SK-N-SH (cell line): ENCODE measurements at regions not wholly inside any gene's neighbourhood (a gene's known extent, or its start where the extent isn't known, plus 50 kb on each side); places are given as distances from the start of the nearest gene placed in this dataset.

Experiments used
- CTCF ChIA-PET: fragments of 300-600, 350-600 bp; formaldehyde crosslinking; extraction: SDS; loops from one replicate; lab custom pipeline; 2021; lab: Yijun Ruan, JAX
- POLR2A ChIA-PET: fragments of 350-600 bp; sonication (Branson Sonifier 250); formaldehyde crosslinking; extraction: SDS; loops from one replicate; lab custom pipeline; 2020; ENCODE audit warnings: antibody characterized with exemption, inconsistent platforms; lab: Yijun Ruan, JAX
- DNase-seq: peaks from one replicate; pipeline ENCODE4 v3.0.0; 2012
- H2AFZ ChIP-seq: fragments of 200-600 bp; sonication (generic); 2 replicates; pipeline ENCODE4 v1.8.1; 2016; ENCODE audit warnings: antibody characterized with exemption, mild to moderate bottlenecking, low read depth
- H3F3A ChIP-seq: fragments of 200-600 bp; sonication (generic); replicated peaks from 2 replicates; pipeline ENCODE3; 2016; ENCODE audit warnings: antibody characterized with exemption, mild to moderate bottlenecking; ENCODE audit not compliant: insufficient read depth
- H3K27ac ChIP-seq, 2 experiments: fragments of 200-500 bp in 1 of 2; fragments of 200-600 bp in 1 of 2; sonication (Bioruptor generic) in 1 of 2; sonication (generic), shearing (Covaris generic) in 1 of 2; 2 replicates each; pipeline versions ENCODE4 v1.5.1 to v1.6.1; 2014 to 2016; ENCODE audit warnings: low read depth in 2 of 2, inconsistent platforms in 1 of 2, low read length in 1 of 2, mild to moderate bottlenecking in 1 of 2, mixed read lengths in 1 of 2
- H3K27me3 ChIP-seq: fragments of 200-600 bp; sonication (generic), shearing (Covaris generic); 2 replicates; pipeline ENCODE4 v1.6.1; 2016; ENCODE audit warnings: mixed run types; ENCODE audit not compliant: insufficient read depth
- H3K36me3 ChIP-seq, 2 experiments: fragments of 200-500 bp in 1 of 2; fragments of 200-600 bp in 1 of 2; sonication (Bioruptor generic) in 1 of 2; sonication (generic) in 1 of 2; replicated peaks in 1 of 2; 2 replicates each; pipeline versions ENCODE3 to v1.5.1; 2014 to 2016; ENCODE audit warnings: low read length in 1 of 2, mild to moderate bottlenecking in 1 of 2; ENCODE audit not compliant: insufficient read depth in 2 of 2, control insufficient read depth in 1 of 2
- H3K4me1 ChIP-seq, 2 experiments: fragments of 200-500 bp in 1 of 2; fragments of 200-600 bp in 1 of 2; sonication (Bioruptor generic) in 1 of 2; sonication (generic), shearing (Covaris generic) in 1 of 2; 2 replicates each; pipeline versions ENCODE4 v1.5.1 to v1.6.1; 2014 to 2016; ENCODE audit warnings: low read depth in 1 of 2, low read length in 1 of 2, mixed run types in 1 of 2; ENCODE audit not compliant: insufficient read depth in 2 of 2, control insufficient read depth in 1 of 2
- H3K4me2 ChIP-seq: fragments of 200-600 bp; sonication (generic), shearing (Covaris generic); 2 replicates; pipeline ENCODE4 v1.6.1; 2017; ENCODE audit warnings: mixed run types
- H3K4me3 ChIP-seq, 2 experiments: fragments of 200-500 bp in 1 of 2; fragments of 200-600 bp in 1 of 2; sonication (Bioruptor generic) in 1 of 2; sonication (generic), shearing (Covaris generic) in 1 of 2; 2 replicates each; pipeline versions ENCODE4 v1.5.1 to v1.8.1; 2014 to 2016; ENCODE audit warnings: low read depth in 2 of 2, inconsistent platforms in 1 of 2, low read length in 1 of 2, mild to moderate bottlenecking in 1 of 2, mixed read lengths in 1 of 2, moderate library complexity in 1 of 2
- H3K79me2 ChIP-seq: fragments of 200-600 bp; sonication (generic); 2 replicates; pipeline ENCODE4 v1.8.1; 2017; ENCODE audit warnings: mild to moderate bottlenecking; ENCODE audit not compliant: insufficient read depth
- H3K9ac ChIP-seq: fragments of 200-600 bp; sonication (generic); 2 replicates; pipeline ENCODE4 v1.6.1; 2017; ENCODE audit warnings: mixed run types
- H3K9me2 ChIP-seq: fragments of 200-600 bp; sonication (generic); 2 replicates; pipeline ENCODE4 v1.6.1; 2017; ENCODE audit warnings: mixed run types
- H3K9me3 ChIP-seq: fragments of 200-600 bp; sonication (generic); 2 replicates; pipeline ENCODE4 v1.6.1; 2017; ENCODE audit warnings: mixed run types, mild to moderate bottlenecking, moderate library complexity
- H4K20me1 ChIP-seq: fragments of 200-600 bp; sonication (generic); 2 replicates; pipeline ENCODE4 v1.6.1; 2017; ENCODE audit warnings: mild to moderate bottlenecking, mixed run types; ENCODE audit not compliant: insufficient read depth
- CHD2 ChIP-seq: fragments of 150-350 bp; IDR thresholded peaks from 2 replicates; pipeline ENCODE4 v1.6.1; 2018; ENCODE audit warnings: low read length; ENCODE audit not compliant: partially characterized antibody
- EP300 ChIP-seq, 2 experiments: IDR thresholded peaks; 2 replicates each; pipeline versions ENCODE4 v1.4.0 to v1.6.1; 2012; ENCODE audit warnings: borderline replicate concordance in 1 of 2, low read depth in 1 of 2, low read length in 1 of 2
- FOSL2 ChIP-seq: IDR thresholded peaks from 2 replicates; pipeline ENCODE4 v1.4.0; 2012; ENCODE audit warnings: low read depth, mild to moderate bottlenecking, moderate library complexity, borderline replicate concordance
- IRF3 ChIP-seq: fragments of 150-350 bp; IDR thresholded peaks from 2 replicates; pipeline ENCODE4 v1.6.1; 2016; ENCODE audit warnings: mild to moderate bottlenecking, low read depth, low read length
- JUND ChIP-seq: IDR thresholded peaks from 2 replicates; pipeline ENCODE4 v1.4.0; 2012
- NFIC ChIP-seq: IDR thresholded peaks from 2 replicates; pipeline ENCODE4 v1.4.0; 2012; ENCODE audit warnings: borderline replicate concordance
- PBX3 ChIP-seq: IDR thresholded peaks from 2 replicates; pipeline ENCODE4; 2012
- POLR2AphosphoS5 ChIP-seq: IDR thresholded peaks from 2 replicates; pipeline ENCODE4 v1.6.1; 2012; ENCODE audit warnings: low read depth, low read length
- RAD21 ChIP-seq: IDR thresholded peaks from 2 replicates; pipeline ENCODE4 v1.6.1; 2012; ENCODE audit warnings: mild to moderate bottlenecking, low read length
- RXRA ChIP-seq: IDR thresholded peaks from 2 replicates; pipeline ENCODE4 v1.4.0; 2012; ENCODE audit warnings: low read depth, mild to moderate bottlenecking, borderline replicate concordance
- TAF1 ChIP-seq: IDR thresholded peaks from 2 replicates; pipeline ENCODE4 v1.6.1; 2012; ENCODE audit warnings: low read depth, mild to moderate bottlenecking, low read length, moderate library complexity, borderline replicate concordance
- TF ChIP-seq, protein P1 (sequence below): IDR thresholded peaks from 2 replicates; pipeline ENCODE4 v1.6.1; 2012; ENCODE audit warnings: mild to moderate bottlenecking, low read depth, low read length, moderate library complexity
- TF ChIP-seq, protein P2 (sequence below): fragments of 200-600 bp; sonication (generic); IDR thresholded peaks from 2 replicates; pipeline ENCODE4 v1.6.1; 2017; ENCODE audit warnings: antibody characterized with exemption, mild to moderate bottlenecking, moderate library complexity
- TF ChIP-seq, protein P3 (sequence below): IDR thresholded peaks from 2 replicates; pipeline ENCODE4 v1.4.0; 2012; ENCODE audit warnings: low read depth, borderline replicate concordance

DNA sequence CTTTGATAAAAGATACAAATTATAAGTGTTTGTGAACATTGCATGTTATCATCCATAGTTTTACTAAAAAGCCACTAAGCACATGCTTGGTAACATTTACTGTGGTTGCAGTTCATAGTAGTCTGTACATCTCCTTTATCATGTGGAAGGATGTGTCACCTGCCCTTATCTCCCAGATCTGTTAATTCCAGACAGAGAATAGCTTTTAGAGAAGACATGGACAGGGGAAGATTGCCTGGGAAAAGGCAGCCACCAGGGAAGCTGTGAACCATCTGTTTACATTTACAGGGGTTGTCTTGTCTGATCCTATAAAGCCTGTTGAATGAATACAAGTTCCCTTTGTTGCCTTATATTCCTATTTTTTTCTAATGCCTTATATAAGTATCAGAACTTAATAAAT lies 396.0 kb downstream of the FAT4 start:
- no peak overlapping the region for H3K27ac ChIP-seq
- no peak overlapping the region for H3K4me3 ChIP-seq
- no peaks in the 10 kb centered on the region for H3K27me3 ChIP-seq
- no peaks in the 10 kb centered on the region for H3K79me2 ChIP-seq
- no peaks in the 10 kb centered on the region for H3F3A ChIP-seq
- no peak overlapping the region for H3K4me2 ChIP-seq
- no peak for DNase-seq
- H4K20me1 ChIP-seq = no peaks in the 10 kb centered on the region
- H3K9me3 ChIP-seq = no peaks in the 10 kb centered on the region
- no peak for TF ChIP-seq RXRA
- TF ChIP-seq FOSL2 = no peak
- no peak for TF ChIP-seq IRF3
- TF ChIP-seq JUND = no peak
- TF ChIP-seq, protein P1, sequence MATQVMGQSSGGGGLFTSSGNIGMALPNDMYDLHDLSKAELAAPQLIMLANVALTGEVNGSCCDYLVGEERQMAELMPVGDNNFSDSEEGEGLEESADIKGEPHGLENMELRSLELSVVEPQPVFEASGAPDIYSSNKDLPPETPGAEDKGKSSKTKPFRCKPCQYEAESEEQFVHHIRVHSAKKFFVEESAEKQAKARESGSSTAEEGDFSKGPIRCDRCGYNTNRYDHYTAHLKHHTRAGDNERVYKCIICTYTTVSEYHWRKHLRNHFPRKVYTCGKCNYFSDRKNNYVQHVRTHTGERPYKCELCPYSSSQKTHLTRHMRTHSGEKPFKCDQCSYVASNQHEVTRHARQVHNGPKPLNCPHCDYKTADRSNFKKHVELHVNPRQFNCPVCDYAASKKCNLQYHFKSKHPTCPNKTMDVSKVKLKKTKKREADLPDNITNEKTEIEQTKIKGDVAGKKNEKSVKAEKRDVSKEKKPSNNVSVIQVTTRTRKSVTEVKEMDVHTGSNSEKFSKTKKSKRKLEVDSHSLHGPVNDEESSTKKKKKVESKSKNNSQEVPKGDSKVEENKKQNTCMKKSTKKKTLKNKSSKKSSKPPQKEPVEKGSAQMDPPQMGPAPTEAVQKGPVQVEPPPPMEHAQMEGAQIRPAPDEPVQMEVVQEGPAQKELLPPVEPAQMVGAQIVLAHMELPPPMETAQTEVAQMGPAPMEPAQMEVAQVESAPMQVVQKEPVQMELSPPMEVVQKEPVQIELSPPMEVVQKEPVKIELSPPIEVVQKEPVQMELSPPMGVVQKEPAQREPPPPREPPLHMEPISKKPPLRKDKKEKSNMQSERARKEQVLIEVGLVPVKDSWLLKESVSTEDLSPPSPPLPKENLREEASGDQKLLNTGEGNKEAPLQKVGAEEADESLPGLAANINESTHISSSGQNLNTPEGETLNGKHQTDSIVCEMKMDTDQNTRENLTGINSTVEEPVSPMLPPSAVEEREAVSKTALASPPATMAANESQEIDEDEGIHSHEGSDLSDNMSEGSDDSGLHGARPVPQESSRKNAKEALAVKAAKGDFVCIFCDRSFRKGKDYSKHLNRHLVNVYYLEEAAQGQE = no peak
- TF ChIP-seq CHD2 = no peak
- TF ChIP-seq POLR2AphosphoS5 = no peak
- TF ChIP-seq, protein P2, sequence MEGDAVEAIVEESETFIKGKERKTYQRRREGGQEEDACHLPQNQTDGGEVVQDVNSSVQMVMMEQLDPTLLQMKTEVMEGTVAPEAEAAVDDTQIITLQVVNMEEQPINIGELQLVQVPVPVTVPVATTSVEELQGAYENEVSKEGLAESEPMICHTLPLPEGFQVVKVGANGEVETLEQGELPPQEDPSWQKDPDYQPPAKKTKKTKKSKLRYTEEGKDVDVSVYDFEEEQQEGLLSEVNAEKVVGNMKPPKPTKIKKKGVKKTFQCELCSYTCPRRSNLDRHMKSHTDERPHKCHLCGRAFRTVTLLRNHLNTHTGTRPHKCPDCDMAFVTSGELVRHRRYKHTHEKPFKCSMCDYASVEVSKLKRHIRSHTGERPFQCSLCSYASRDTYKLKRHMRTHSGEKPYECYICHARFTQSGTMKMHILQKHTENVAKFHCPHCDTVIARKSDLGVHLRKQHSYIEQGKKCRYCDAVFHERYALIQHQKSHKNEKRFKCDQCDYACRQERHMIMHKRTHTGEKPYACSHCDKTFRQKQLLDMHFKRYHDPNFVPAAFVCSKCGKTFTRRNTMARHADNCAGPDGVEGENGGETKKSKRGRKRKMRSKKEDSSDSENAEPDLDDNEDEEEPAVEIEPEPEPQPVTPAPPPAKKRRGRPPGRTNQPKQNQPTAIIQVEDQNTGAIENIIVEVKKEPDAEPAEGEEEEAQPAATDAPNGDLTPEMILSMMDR = no peak
- no peak for TF ChIP-seq NFIC
- no peak for TF ChIP-seq RAD21
- no peak for TF ChIP-seq EP300 (IDR thresholded peaks at IDR 0.05; ENCODE audit: borderline replicate concordance in 1 of 2, low read depth in 1 of 2, low read length in 1 of 2)
- no peak for TF ChIP-seq PBX3
- no peak for TF ChIP-seq TAF1
- TF ChIP-seq, protein P3, sequence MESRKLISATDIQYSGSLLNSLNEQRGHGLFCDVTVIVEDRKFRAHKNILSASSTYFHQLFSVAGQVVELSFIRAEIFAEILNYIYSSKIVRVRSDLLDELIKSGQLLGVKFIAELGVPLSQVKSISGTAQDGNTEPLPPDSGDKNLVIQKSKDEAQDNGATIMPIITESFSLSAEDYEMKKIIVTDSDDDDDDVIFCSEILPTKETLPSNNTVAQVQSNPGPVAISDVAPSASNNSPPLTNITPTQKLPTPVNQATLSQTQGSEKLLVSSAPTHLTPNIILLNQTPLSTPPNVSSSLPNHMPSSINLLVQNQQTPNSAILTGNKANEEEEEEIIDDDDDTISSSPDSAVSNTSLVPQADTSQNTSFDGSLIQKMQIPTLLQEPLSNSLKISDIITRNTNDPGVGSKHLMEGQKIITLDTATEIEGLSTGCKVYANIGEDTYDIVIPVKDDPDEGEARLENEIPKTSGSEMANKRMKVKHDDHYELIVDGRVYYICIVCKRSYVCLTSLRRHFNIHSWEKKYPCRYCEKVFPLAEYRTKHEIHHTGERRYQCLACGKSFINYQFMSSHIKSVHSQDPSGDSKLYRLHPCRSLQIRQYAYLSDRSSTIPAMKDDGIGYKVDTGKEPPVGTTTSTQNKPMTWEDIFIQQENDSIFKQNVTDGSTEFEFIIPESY = no peak
- no peaks in the 10 kb centered on the region for H3K9me2 ChIP-seq
- POLR2A ChIA-PET = no interaction called here
- H3K9ac ChIP-seq = no peak overlapping the region
- CTCF ChIA-PET = no interaction called here
- H3K36me3 ChIP-seq = no peaks in the 10 kb centered on the region
- no peak overlapping the region for H2AFZ ChIP-seq
- no peaks in the 10 kb centered on the region for H3K4me1 ChIP-seq
